Epithelial cell of esophagus (primary cell): ENCODE measurements at regions not wholly inside any gene's neighbourhood (a gene's known extent, or its start where the extent isn't known, plus 50 kb on each side); places are given as distances from the start of the nearest gene placed in this dataset.

ENCODE experiments used
- DNase-seq: peaks from one replicate; pipeline ENCODE4 v3.0.0; 2010; ENCODE audit warnings: low read depth
- H3K4me3 ChIP-seq: 2 replicates; pipeline ENCODE4 v1.5.1; 2011; ENCODE audit warnings: mild to moderate bottlenecking, low read length, control low read depth
- TF ChIP-seq, protein P1 (sequence below): IDR thresholded peaks from 2 replicates; pipeline ENCODE4 v1.5.1; 2011; ENCODE audit warnings: low read depth, mild to moderate bottlenecking, low read length, control low read depth, inconsistent platforms; ENCODE audit not compliant: insufficient read depth; ENCODE audit errors: missing control alignments

DNA sequence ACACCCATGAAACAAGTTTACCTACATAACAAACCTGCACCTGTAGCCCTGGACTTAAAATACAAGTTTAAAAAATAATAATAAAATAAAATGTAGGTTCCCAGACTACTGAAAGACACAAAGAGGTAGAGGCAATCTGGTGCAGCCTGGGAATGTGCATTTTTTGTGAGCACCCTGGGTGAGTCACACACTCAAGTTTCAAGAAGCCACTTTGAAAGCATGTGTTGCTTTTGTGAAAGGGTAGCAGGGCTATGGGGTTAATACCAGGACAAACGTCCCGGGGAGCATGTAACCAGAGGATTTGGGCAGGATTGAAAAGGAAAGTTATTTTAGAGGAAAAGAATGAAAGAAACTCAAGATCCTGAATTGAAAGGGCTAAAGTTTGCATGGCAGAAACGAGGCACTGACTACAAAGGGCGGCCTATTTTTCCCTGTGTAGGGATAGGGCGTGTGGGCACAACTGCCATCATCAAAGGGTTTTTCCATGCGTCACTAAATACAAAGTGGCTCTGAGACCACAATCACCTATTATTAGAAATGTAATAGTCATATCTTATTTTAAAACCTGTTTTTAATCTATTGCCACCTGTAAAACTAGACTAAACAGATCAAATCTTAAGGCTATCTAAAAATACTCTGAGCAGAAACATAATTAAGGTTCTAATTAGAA, 314.9 kb downstream of the COG6 start:
- H3K4me3 ChIP-seq, result no peak overlapping the region
- TF ChIP-seq, protein P1, sequence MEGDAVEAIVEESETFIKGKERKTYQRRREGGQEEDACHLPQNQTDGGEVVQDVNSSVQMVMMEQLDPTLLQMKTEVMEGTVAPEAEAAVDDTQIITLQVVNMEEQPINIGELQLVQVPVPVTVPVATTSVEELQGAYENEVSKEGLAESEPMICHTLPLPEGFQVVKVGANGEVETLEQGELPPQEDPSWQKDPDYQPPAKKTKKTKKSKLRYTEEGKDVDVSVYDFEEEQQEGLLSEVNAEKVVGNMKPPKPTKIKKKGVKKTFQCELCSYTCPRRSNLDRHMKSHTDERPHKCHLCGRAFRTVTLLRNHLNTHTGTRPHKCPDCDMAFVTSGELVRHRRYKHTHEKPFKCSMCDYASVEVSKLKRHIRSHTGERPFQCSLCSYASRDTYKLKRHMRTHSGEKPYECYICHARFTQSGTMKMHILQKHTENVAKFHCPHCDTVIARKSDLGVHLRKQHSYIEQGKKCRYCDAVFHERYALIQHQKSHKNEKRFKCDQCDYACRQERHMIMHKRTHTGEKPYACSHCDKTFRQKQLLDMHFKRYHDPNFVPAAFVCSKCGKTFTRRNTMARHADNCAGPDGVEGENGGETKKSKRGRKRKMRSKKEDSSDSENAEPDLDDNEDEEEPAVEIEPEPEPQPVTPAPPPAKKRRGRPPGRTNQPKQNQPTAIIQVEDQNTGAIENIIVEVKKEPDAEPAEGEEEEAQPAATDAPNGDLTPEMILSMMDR, result no peak
- DNase-seq, result no peak

DNA sequence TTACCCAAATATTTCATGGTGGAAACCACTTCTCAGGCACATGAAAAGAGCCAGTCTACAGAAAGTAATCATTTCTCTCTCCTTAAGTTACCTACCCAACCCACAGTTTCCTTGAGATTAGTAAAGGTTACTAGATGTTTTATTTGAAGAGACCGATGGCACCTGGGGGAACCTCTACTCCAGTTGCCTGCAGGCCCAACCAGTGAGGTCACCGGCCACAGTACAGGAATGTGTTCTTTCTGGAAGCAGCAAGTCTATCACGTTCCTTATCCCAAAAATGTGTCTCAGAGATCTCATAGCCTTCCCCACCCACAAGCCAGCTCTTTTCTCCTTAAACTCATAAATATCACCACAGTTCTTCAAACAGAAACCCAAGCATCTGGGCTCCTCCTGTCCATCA, 316.1 kb downstream of the COG6 start:
- TF ChIP-seq, protein P1, result no peak
- no peak overlapping the region for H3K4me3 ChIP-seq
- DNase-seq, result no peak

DNA sequence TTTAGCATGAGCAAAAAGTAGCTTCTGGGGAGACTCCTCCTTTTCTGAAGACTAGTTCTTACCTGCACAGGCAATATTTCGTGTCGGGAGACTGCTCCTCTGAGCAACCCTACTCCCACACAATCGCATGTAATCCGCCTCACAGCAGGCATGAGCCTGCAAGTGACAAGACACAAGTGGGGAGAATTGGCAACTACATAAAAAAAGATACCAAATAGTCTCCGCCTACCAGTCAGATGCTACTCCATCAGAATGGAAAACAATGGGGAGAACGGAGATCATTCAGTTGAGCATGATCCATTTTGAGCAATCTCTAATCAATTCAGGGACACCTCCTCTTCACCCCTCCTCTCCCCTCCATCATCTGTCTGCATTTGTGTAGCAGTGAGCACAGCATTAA, 321.0 kb downstream of the COG6 start:
- peak; percentile 75 for DNase-seq
- TF ChIP-seq, protein P1, result no peak
- no peak overlapping the region for H3K4me3 ChIP-seq

DNA sequence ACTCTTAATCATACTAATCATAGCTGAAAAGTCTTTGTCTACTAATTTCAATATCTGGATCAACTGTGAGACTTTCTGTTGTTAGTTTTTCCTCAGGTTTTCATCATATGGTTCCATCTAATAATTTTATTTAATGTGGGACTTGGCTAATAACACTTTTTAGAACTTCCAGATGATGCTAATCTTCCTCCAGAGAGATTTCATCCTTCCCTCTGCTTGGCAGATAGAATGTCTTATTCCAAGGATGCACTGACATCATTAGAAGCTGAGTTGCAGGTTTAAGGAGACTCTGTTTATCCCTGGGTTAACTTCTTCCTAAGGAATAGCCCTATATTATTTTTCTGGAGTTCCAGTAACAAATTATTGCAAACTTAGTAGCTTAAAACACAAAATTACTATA, 325.6 kb downstream of the COG6 start:
- TF ChIP-seq, protein P1, result no peak
- no peak for DNase-seq
- H3K4me3 ChIP-seq, result no peak overlapping the region

DNA sequence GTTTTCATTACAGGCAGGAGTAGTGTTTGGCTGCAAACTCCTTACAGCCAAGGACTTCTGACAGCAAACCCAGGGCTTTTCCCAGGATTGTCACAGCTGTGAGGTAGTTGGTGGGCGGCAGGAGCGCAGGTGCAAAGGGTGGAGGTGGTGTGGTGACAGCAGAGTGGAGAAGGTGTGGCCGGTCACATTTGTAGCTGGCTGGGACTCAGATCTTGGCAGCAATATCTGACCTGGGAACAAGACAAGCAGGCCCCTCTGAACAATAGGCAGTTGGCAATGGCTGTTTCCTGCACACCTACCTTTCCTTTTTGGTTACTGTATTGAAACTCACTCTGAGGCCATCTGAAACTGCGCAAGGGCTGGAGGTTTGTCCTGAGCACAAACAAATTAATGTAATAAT, 327.3 kb downstream of the COG6 start:
- TF ChIP-seq, protein P1, result no peak
- no peak overlapping the region for H3K4me3 ChIP-seq
- DNase-seq, result no peak

DNA sequence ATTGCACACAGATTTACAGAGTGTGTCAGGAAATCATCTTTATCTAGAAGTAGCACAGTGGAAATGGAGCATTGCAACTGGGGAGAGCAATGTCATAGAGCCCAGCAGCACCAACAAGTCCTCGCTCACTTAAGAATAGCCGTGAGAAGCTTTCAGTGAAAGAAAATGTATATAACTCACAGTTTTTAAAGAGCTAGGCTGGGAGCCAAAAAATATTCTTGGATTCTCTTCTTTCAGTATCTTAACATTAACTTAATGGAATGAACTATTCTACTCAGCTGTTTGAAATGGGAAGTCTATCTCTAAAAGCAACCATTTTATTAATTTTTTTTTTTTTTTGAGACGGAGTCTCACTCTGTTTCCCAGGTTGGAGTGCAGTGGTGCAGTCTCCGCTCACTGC, 329.6 kb downstream of the COG6 start:
- DNase-seq, result no peak
- TF ChIP-seq, protein P1, result no peak
- no peak overlapping the region for H3K4me3 ChIP-seq

DNA sequence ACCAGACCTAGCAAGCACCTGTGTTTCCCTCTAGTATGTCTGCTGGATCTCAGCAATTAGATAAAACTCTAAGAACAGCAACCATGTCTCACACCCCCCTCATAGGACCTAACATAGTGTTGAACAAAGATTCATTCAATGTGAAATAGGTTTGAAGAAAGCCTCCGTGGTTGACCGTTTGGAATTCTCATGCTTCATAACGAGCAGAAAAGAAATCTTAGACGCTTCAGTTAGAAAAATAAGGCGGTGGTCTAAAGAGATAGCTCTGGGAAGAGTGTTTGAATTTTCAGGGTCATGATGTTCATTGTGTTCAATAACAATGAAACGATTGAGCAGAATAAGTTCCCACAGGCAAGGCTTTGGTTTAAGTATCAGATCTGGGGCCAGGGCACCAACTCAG, 332.9 kb downstream of the COG6 start:
- TF ChIP-seq, protein P1, result no peak
- H3K4me3 ChIP-seq, result no peak overlapping the region
- DNase-seq, result no peak
